Ovary (tissue), 7 donors: ENCODE measurements at regions not wholly inside any gene's neighbourhood (a gene's known extent, or its start where the extent isn't known, plus 50 kb on each side); places are given as distances from the start of the nearest gene placed in this dataset.

ENCODE experiments used
- DNase-seq, 5 donors: peaks; one replicate each; pipeline ENCODE4 v3.0.0-alpha.2; 2019 to 2020
- H3K27ac ChIP-seq, 2 donors: fragments of 200-600 bp; one replicate each; pipeline versions ENCODE4 v1.5.1 to v1.8.0; 2019 to 2022
- H3K27me3 ChIP-seq: fragments of 200-600 bp; one replicate; pipeline ENCODE4 v1.8.0; 2022
- H3K36me3 ChIP-seq: fragments of 200-600 bp; sonication (generic); one replicate; pipeline ENCODE4 v1.5.1; 2019
- H3K4me1 ChIP-seq: one replicate; pipeline ENCODE4 v1.8.1; 2013; ENCODE audit warnings: mild to moderate bottlenecking, moderate library complexity; ENCODE audit not compliant: insufficient read depth
- H3K4me3 ChIP-seq: fragments of 200-600 bp; sonication (generic); one replicate; pipeline ENCODE4 v1.5.1; 2017
- H3K9me3 ChIP-seq, 2 donors: fragments of 200-600 bp in 1 of 2; sonication (generic) in 1 of 2; one replicate each; pipeline versions ENCODE4 v1.5.1 to v1.8.1; 2013 to 2019; ENCODE audit warnings: mild to moderate bottlenecking in 1 of 2, moderate library complexity in 1 of 2
- EP300 ChIP-seq: sonication (generic); formaldehyde crosslinking; IDR thresholded peaks from one replicate; pipeline ENCODE4 v1.6.1; 2017; ENCODE audit warnings: antibody characterized with exemption
- POLR2A ChIP-seq: fragments of 450-650 bp; IDR thresholded peaks from one replicate; pipeline ENCODE4 v1.6.1; 2017; ENCODE audit warnings: antibody characterized with exemption, mild to moderate bottlenecking, moderate library complexity
- WGBS, 3 donors: extraction: QIAGEN DNeasy Blood & Tissue Kit in 1 of 3; methylation state at CpG; one replicate each; pipeline versions ENCODE4 v1.1.5 to v1.1.7; 2013 to 2017; 5-methylcytosine and 5-hydroxymethylcytosine counted together
- intact Hi-C, 4 donors: fragments of 100-400 bp; cut with DNase I; formaldehyde crosslinking; loops; one replicate each; pipeline versions ENCODE4 v1.11.0 to v1.15.1; 2022 to 2023
- TF ChIP-seq, protein P1 (sequence below), 3 donors: fragments of 450-650 bp in 2 of 3; fragments of 200-600 bp in 1 of 3; IDR thresholded peaks; one replicate each; pipeline versions ENCODE4 v1.5.1 to v1.8.0; 2016 to 2022; ENCODE audit warnings: antibody characterized with exemption in 3 of 3, mild to moderate bottlenecking in 1 of 3
- donor health status: DM: no; HTN: no; CAD: no; lungs with moderate emphysema.
- donor health status: DM: no; HTN: no; CAD: no.
- donor health status: Bipolar disorder and iron deficiency.
- donor health status: DM: no; HTN: no; CAD: no.
- donor health status: DM: yes; HTN: yes; CAD: no.

DNA sequence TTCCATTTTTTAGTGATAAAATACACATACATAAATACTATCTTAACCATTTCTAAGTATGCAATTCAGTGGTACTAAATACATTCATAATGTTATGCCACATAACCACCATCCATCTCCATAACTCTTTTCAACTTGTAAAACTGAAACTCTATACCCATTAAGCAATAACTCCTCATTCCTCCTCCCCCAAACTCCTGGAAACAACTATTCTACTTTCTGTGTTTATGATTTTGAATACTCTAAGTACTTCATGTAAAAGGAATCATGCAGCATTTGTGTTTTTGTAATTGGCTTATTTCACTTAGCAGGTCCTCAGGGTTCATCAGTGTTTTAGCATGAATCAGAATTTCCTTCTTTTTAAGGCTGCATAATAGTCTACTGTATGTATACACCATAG lies 131.8 kb downstream of the TES start:
- intact Hi-C loops, result no loop called here
- Histone ChIP-seq H3K27ac (no peak overlapping the region), H3K9me3 (no peaks in the 10 kb centered on the region), H3K4me3 (no peak overlapping the region), H3K4me1 (peaks cover 1% of the 10 kb centered on the region), H3K36me3 (no peaks in the 10 kb centered on the region), H3K27me3 (no peaks in the 10 kb centered on the region)
- no peak for TF ChIP-seq EP300
- TF ChIP-seq, protein P1, sequence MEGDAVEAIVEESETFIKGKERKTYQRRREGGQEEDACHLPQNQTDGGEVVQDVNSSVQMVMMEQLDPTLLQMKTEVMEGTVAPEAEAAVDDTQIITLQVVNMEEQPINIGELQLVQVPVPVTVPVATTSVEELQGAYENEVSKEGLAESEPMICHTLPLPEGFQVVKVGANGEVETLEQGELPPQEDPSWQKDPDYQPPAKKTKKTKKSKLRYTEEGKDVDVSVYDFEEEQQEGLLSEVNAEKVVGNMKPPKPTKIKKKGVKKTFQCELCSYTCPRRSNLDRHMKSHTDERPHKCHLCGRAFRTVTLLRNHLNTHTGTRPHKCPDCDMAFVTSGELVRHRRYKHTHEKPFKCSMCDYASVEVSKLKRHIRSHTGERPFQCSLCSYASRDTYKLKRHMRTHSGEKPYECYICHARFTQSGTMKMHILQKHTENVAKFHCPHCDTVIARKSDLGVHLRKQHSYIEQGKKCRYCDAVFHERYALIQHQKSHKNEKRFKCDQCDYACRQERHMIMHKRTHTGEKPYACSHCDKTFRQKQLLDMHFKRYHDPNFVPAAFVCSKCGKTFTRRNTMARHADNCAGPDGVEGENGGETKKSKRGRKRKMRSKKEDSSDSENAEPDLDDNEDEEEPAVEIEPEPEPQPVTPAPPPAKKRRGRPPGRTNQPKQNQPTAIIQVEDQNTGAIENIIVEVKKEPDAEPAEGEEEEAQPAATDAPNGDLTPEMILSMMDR (IDR thresholded peaks at IDR 0.05), result no peak
- no peak for TF ChIP-seq POLR2A
- no peak for DNase-seq

DNA sequence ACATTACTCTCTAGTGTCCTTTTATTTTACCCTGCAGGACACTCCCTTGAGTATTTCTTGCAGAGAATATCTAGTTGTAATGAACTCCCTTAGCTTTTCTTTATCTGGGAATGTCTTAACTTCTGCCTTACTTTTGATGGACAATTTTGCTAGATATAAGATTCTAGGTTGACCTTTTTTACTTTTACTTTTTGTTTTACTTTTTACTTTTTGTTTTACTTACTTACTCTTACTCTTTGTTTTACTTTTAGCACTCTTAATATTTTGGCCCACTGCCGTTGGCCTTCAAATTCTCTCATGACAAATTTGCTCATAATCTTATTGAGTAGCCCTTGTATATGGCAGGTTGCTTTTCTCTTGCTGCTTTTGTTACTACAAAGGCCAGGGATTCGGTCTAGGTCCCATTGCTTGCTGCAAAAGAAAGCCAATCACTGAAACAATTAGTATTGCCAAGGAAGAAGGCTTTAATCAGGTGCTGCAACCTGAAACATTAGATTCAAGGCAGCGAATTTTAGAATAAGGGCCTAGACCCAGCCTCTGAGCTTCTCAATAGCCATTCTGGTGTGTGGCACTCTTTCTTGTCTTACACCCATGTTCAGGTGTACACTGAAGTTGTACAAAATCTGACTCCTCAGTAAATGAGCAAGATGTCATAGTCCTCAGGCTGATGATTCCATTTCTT lies 137.0 kb downstream of the TES start:
- intact Hi-C loops, result no loop called here
- WGBS, 3 donors, result 97% methylated on average over 3 of the region's 3 CpGs

DNA sequence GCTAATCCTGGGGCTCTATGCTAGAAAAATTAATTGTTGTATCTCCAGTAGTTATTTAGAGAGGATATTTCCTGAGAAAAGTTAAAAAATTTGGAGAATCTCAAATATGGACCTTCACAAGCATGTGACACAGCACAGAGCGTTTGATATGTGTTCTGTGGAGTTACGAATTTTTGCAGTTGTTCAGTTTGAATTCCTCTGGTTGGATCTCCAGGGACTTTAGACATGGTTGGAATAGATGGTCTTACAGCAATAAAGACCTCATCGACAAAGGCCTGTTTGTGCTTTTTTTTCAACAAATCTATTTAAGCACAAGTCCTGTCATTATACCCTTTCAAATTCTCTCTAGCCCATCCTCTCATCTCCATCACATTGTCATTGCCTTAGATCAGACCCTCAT lies 138.0 kb downstream of the TES start:
- no peak for TF ChIP-seq POLR2A
- TF ChIP-seq, protein P1 (IDR thresholded peaks at IDR 0.05), result no peak
- TF ChIP-seq EP300, result no peak
- no peak for DNase-seq
- Histone ChIP-seq H3K4me3 (no peak overlapping the region), H3K9me3 (no peaks in the 10 kb centered on the region), H3K27ac (no peak overlapping the region), H3K27me3 (no peaks in the 10 kb centered on the region), H3K36me3 (no peaks in the 10 kb centered on the region), H3K4me1 (no peaks in the 10 kb centered on the region)
- WGBS, 3 donors, result 46 to 67% (median 58%) methylated on average over 3 of the region's 3 CpGs
- intact Hi-C loops, result no loop called here

More for the DNA sequence above, 137.0 kb downstream of the TES start:
- Histone ChIP-seq H3K27me3 (no peaks in the 10 kb centered on the region), H3K4me1 (no peaks in the 10 kb centered on the region), H3K36me3 (no peaks in the 10 kb centered on the region), H3K4me3 (no peak overlapping the region), H3K9me3 (no peaks in the 10 kb centered on the region), H3K27ac (no peak overlapping the region)
- DNase-seq, result no peak
- TF ChIP-seq EP300 (no peak), POLR2A (no peak)
- TF ChIP-seq, protein P1 (IDR thresholded peaks at IDR 0.05), result no peak

DNA sequence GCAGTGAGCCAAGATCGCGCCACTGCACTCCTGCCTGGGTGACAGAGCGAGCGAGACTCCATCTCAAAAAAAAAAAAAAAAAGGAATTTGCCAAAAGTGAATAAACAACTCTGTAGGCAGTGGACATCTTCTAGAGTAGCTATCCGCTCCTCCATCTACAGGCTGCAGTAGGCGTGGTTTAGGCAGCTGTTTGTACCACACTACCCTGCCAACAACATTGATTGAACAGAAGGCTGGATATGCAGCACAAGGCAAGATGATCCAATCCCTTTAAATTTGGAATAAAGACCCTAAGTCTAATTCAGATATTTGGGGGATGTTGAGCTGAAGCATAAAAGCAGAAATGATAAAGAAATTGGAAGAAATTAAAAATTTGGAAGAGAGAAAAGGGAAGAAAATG lies 141.6 kb downstream of the TES start:
- Histone ChIP-seq H3K27me3 (no peaks in the 10 kb centered on the region), H3K36me3 (no peaks in the 10 kb centered on the region), H3K4me3 (no peak overlapping the region), H3K4me1 (peaks cover 19% of the 10 kb centered on the region), H3K9me3 (no peaks in the 10 kb centered on the region), H3K27ac (no peak overlapping the region)
- 96 to 99% (median 97%) methylated on average over 6 of the region's 6 CpGs for WGBS, 3 donors
- intact Hi-C loops, result no loop called here
- DNase-seq, result no peak
- TF ChIP-seq POLR2A (no peak), EP300 (no peak)
- TF ChIP-seq, protein P1 (IDR thresholded peaks at IDR 0.05), result no peak
